OCI-LY7 (cell line): ENCODE measurements at regions not wholly inside any gene's neighbourhood (a gene's known extent, or its start where the extent isn't known, plus 50 kb on each side); places are given as distances from the start of the nearest gene placed in this dataset.

ENCODE experiments used
- BruUV-seq: library from RNA; stranded (reverse); fragments of 400-500 nt; replicated peaks from 2 replicates; lab custom pipeline; 2021; lab: Mats Ljungman, UMichigan
- CTCF ChIA-PET: fragments of 300-600 bp; sonication (Branson Sonifier 250); formaldehyde crosslinking; loops from one replicate; lab custom pipeline; 2022; ENCODE audit warnings: antibody characterized with exemption; ENCODE audit not compliant: unreplicated experiment; lab: Charles Lee
- POLR2A ChIA-PET: fragments of 300-600 bp; sonication (Branson Sonifier 250); formaldehyde crosslinking; loops from one replicate; lab custom pipeline; 2022; ENCODE audit warnings: antibody characterized with exemption; lab: Charles Lee
- DNase-seq: peaks from one replicate; pipeline ENCODE4 v3.0.0-alpha.2; 2015; ENCODE audit warnings: low spot score
- H2AFZ ChIP-seq: fragments of 200-600 bp; sonication (generic), shearing (Covaris generic); 2 replicates; pipeline ENCODE4 v1.6.1; 2014; ENCODE audit warnings: mild to moderate bottlenecking, antibody characterized with exemption, low read length, moderate library complexity
- H3K27ac ChIP-seq: fragments of 200-600 bp; sonication (generic); 2 replicates; pipeline ENCODE4 v1.5.1; 2014; ENCODE audit warnings: mixed run types, low read depth, mild to moderate bottlenecking, moderate library complexity, low read length, inconsistent platforms; ENCODE audit not compliant: poor library complexity, severe bottlenecking
- H3K36me3 ChIP-seq: fragments of 200-600 bp; sonication (generic); 2 replicates; pipeline ENCODE4 v1.6.1; 2014; ENCODE audit warnings: mild to moderate bottlenecking, antibody characterized with exemption, low read length, moderate library complexity, mixed read lengths; ENCODE audit not compliant: insufficient read depth
- H3K4me1 ChIP-seq: fragments of 200-600 bp; sonication (generic); 2 replicates; pipeline ENCODE4 v1.5.1; 2014; ENCODE audit warnings: mild to moderate bottlenecking, low read length; ENCODE audit not compliant: insufficient read depth, poor library complexity, severe bottlenecking
- H3K4me2 ChIP-seq: fragments of 200-600 bp; sonication (generic); 2 replicates; pipeline ENCODE4 v1.6.1; 2014; ENCODE audit warnings: mild to moderate bottlenecking, low read length
- H3K4me3 ChIP-seq: fragments of 200-600 bp; sonication (generic); 2 replicates; pipeline ENCODE4 v1.5.1; 2014; ENCODE audit warnings: mild to moderate bottlenecking, low read depth, low read length; ENCODE audit not compliant: poor library complexity, severe bottlenecking
- H3K79me2 ChIP-seq: fragments of 200-600 bp; sonication (generic); 2 replicates; pipeline ENCODE4 v1.6.1; 2016; ENCODE audit warnings: low read depth, mild to moderate bottlenecking, low read length, moderate library complexity, mixed read lengths; ENCODE audit not compliant: insufficient read depth
- H3K9me2 ChIP-seq: fragments of 200-600 bp; sonication (generic); 2 replicates; pipeline ENCODE4 v1.6.1; 2016; ENCODE audit warnings: mild to moderate bottlenecking, low read length, mixed read lengths; ENCODE audit not compliant: insufficient read depth
- H3K9me3 ChIP-seq: fragments of 200-600 bp; sonication (generic); 2 replicates; pipeline ENCODE4 v1.6.1; 2014; ENCODE audit warnings: mild to moderate bottlenecking, mixed run types, low read length, mixed read lengths
- H4K20me1 ChIP-seq: fragments of 200-600 bp; sonication (generic); 2 replicates; pipeline ENCODE4 v1.6.1; 2014; ENCODE audit warnings: mild to moderate bottlenecking, antibody characterized with exemption, low read length, moderate library complexity, mixed read lengths; ENCODE audit not compliant: insufficient read depth
- EZH2phosphoT487 ChIP-seq: fragments of 200-600 bp; sonication (generic); IDR thresholded peaks from 2 replicates; pipeline ENCODE4 v1.6.1; 2018; ENCODE audit warnings: low read depth, borderline replicate concordance, mild to moderate bottlenecking, mixed run types, antibody characterized with exemption, low read length, moderate library complexity, mixed read lengths
- intact Hi-C: fragments of 100-400 bp; cut with micrococcal nuclease; formaldehyde crosslinking; loops from one replicate; pipeline ENCODE4 v1.10.0; 2022; ENCODE audit not compliant: unreplicated experiment
- TF ChIP-seq, protein P1 (sequence below): fragments of 200-600 bp; sonication (generic); conservative IDR thresholded peaks from 2 replicates; pipeline ENCODE4 v1.5.1; 2014; ENCODE audit warnings: mild to moderate bottlenecking, antibody characterized with exemption, low read length, moderate library complexity, mixed read lengths

DNA sequence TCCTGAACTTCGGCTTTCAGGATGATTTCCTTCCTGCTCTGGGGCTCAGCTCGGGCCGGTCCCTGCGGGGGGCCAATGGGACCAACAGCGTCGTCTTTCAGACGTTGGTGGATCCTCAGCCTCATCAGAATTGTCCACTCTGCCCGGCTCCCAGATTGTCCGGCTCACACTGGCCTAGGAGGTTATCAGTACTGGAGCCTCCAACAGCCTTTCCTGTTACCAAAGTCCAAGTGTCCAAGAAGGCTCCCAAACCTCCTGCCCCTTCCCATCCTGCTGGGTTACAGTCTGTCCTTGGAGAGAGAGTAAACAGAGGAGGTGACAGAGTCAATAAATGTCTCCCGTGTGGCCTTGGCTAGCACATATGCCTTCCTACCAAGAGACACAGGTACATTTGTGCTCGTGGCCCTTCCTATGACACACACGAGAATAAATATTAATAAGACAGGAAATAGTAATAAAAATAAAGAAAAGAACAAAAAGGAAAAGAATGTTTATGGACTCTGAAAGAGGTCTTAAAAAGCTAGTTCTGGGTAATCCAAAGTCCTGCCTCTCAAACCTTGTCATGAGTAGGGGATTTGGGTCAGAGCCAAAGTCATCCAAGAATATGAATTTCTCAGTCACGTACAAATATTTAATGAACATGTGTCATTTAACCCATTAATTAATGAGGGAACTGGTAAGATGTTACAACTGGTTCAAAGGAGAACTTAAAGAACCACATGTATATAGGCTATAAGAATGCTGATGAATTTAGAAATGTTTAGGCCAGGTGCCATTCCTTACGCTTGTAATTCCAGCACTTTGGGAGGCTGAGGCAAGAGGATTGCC is 80.8 kb upstream of the SLC2A1 start:
- no TSS peak for BruUV-seq
- no peaks in the 10 kb centered on the region for H3K9me3 ChIP-seq
- POLR2A ChIA-PET: no interaction called here
- no peak for DNase-seq
- intact Hi-C loops: no loop called here
- no peak for TF ChIP-seq EZH2phosphoT487
- TF ChIP-seq, protein P1, sequence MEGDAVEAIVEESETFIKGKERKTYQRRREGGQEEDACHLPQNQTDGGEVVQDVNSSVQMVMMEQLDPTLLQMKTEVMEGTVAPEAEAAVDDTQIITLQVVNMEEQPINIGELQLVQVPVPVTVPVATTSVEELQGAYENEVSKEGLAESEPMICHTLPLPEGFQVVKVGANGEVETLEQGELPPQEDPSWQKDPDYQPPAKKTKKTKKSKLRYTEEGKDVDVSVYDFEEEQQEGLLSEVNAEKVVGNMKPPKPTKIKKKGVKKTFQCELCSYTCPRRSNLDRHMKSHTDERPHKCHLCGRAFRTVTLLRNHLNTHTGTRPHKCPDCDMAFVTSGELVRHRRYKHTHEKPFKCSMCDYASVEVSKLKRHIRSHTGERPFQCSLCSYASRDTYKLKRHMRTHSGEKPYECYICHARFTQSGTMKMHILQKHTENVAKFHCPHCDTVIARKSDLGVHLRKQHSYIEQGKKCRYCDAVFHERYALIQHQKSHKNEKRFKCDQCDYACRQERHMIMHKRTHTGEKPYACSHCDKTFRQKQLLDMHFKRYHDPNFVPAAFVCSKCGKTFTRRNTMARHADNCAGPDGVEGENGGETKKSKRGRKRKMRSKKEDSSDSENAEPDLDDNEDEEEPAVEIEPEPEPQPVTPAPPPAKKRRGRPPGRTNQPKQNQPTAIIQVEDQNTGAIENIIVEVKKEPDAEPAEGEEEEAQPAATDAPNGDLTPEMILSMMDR: no peak
- H3K4me1 ChIP-seq: no peaks in the 10 kb centered on the region
- H2AFZ ChIP-seq: no peak overlapping the region
- no peaks in the 10 kb centered on the region for H3K36me3 ChIP-seq
- H4K20me1 ChIP-seq: no peaks in the 10 kb centered on the region
- no peaks in the 10 kb centered on the region for H3K79me2 ChIP-seq
- CTCF ChIA-PET: no interaction called here
- H3K27ac ChIP-seq: no peak overlapping the region
- H3K9me2 ChIP-seq: no peaks in the 10 kb centered on the region
- no peak overlapping the region for H3K4me2 ChIP-seq
- no peak overlapping the region for H3K4me3 ChIP-seq

DNA sequence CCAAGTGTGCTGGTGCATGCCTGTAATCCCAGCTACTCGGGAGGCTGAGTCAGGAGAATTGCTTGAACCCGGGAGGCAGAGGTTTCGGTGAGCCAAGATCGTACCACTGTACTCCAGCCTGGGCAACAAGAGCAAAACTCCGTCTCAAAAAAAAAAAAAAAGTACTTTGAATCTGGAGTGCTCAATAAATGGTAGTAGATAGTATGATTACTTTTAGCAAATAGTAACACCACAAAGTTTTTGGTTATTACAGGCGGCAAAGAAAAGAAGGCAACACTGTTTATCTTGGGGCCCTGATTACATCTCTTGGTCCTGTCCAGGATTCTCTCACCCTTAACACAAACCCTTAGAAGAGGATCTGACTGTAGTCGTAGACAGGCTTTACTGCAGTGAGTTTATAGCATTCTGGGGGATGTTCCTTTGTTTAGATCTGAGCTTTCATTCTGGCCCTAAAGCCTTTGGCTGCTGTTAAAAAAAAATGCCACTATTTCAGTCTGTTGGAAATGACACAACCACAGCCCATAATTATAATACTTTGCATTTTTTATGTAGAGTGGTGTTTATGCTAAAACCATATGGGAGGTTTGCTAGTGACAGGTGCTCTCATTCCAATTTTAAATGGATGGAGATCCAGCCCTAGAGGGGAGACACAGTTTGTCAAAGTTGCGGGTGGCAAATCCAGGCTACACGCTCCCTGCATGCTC is 79.7 kb upstream of the SLC2A1 start:
- Histone ChIP-seq H4K20me1 (no peaks in the 10 kb centered on the region), H3K27ac (no peak overlapping the region), H3K36me3 (no peaks in the 10 kb centered on the region), H3K9me2 (no peaks in the 10 kb centered on the region), H2AFZ (no peak overlapping the region), H3K9me3 (no peaks in the 10 kb centered on the region), H3K4me3 (no peak overlapping the region), H3K79me2 (no peaks in the 10 kb centered on the region), H3K4me1 (no peaks in the 10 kb centered on the region), H3K4me2 (no peak overlapping the region)
- TF ChIP-seq EZH2phosphoT487: no peak
- TF ChIP-seq, protein P1: no peak
- ChIA-PET CTCF (no interaction called here), POLR2A (no interaction called here)
- no TSS peak for BruUV-seq
- intact Hi-C loops: no loop called here
- no peak for DNase-seq

DNA sequence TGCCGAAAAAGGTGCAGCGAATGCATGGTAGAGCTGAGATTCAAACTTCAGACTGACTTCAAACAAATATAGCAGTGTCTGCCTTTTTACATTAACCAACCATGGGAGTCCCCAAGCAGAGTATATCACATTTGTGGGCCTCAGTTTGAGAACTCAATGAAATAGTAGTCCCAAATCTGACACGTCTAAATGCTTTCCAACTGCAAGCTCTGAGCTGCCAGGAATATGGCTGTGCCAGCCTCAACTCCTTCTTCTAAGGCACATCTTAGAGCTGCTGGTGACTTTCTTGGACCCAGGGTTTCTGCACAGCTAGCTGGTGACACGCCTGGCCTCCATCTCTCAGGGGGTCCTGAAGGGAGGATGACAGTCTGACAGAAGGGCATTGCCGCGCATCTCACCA is 78.8 kb upstream of the SLC2A1 start:
- Histone ChIP-seq H2AFZ (no peak overlapping the region), H3K9me2 (no peaks in the 10 kb centered on the region), H3K79me2 (no peaks in the 10 kb centered on the region), H3K27ac (no peak overlapping the region), H4K20me1 (no peaks in the 10 kb centered on the region), H3K4me3 (no peak overlapping the region), H3K4me2 (no peak overlapping the region), H3K36me3 (no peaks in the 10 kb centered on the region), H3K4me1 (no peaks in the 10 kb centered on the region), H3K9me3 (no peaks in the 10 kb centered on the region)
- TF ChIP-seq, protein P1: no peak
- TF ChIP-seq EZH2phosphoT487: no peak
- no TSS peak for BruUV-seq
- POLR2A ChIA-PET: no interaction called here
- DNase-seq: no peak
- intact Hi-C loops: no loop called here
- CTCF ChIA-PET: no interaction called here
